OCI-LY7 (cell line): ENCODE measurements at regions not wholly inside any gene's neighbourhood (a gene's known extent, or its start where the extent isn't known, plus 50 kb on each side); places are given as distances from the start of the nearest gene placed in this dataset.
"Not testable (repeated sequence)": the region's sequence is repeated elsewhere in the genome, so short reads cannot be mapped to it uniquely, and the experiment has no call there.

Experiments
- EZH2phosphoT487 ChIP-seq: fragments of 200-600 bp; sonication (generic); IDR thresholded peaks from 2 replicates; pipeline ENCODE4 v1.6.1; 2018; ENCODE audit warnings: low read depth, borderline replicate concordance, mild to moderate bottlenecking, mixed run types, antibody characterized with exemption, low read length, moderate library complexity, mixed read lengths
- TF ChIP-seq, protein P1 (sequence below): fragments of 200-600 bp; sonication (generic); conservative IDR thresholded peaks from 2 replicates; pipeline ENCODE4 v1.5.1; 2014; ENCODE audit warnings: mild to moderate bottlenecking, antibody characterized with exemption, low read length, moderate library complexity, mixed read lengths

DNA sequence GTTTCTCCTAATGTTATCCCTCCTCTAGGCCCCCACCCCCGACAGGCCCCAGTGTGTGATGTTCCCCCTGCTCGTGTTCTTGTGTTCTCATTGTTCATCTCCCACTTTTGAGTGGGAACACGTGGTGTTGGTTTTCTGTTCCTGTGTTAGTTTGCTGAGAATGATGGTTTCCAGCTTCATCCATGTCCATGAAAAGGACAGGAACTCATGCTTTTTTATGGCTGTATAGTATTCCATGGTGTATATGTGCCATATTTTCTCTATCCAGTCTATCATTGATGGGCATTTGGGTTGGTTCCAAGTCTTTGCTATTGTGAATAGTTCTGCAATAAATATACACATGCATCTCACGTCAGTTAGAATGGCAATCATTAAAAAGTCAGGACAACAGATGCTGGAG is 305.9 kb downstream of the MED10 start:
- TF ChIP-seq, protein P1, sequence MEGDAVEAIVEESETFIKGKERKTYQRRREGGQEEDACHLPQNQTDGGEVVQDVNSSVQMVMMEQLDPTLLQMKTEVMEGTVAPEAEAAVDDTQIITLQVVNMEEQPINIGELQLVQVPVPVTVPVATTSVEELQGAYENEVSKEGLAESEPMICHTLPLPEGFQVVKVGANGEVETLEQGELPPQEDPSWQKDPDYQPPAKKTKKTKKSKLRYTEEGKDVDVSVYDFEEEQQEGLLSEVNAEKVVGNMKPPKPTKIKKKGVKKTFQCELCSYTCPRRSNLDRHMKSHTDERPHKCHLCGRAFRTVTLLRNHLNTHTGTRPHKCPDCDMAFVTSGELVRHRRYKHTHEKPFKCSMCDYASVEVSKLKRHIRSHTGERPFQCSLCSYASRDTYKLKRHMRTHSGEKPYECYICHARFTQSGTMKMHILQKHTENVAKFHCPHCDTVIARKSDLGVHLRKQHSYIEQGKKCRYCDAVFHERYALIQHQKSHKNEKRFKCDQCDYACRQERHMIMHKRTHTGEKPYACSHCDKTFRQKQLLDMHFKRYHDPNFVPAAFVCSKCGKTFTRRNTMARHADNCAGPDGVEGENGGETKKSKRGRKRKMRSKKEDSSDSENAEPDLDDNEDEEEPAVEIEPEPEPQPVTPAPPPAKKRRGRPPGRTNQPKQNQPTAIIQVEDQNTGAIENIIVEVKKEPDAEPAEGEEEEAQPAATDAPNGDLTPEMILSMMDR = not testable (repeated sequence)
- not testable (repeated sequence) for TF ChIP-seq EZH2phosphoT487
